ENCODE measurements at regions not wholly inside any gene's neighbourhood (a gene's known extent, or its start where the extent isn't known, plus 50 kb on each side); places are given as distances from the start of the nearest gene placed in this dataset.

GRCh38 chrX:20641954-20642353, 375.2 kb upstream of the RPS6KA3 start:
- Mint-ChIP-seq H3K27me3 (ENCODE audit: unreplicated experiment) (peaks cover 2% of the 10 kb centered on the region), H3K27ac (ENCODE audit: unreplicated experiment) (no peak overlapping the region), H3K36me3 (ENCODE audit: unreplicated experiment) (no peaks in the 10 kb centered on the region), H3K9me3 (ENCODE audit: unreplicated experiment) (no peaks in the 10 kb centered on the region), H3K4me1 (ENCODE audit: low read depth, unreplicated experiment) (no peaks in the 10 kb centered on the region), H3K4me3 (ENCODE audit: unreplicated experiment) (no peak overlapping the region)
- no peak for DNase-seq
- TF ChIP-seq CTCF (IDR thresholded peaks at IDR 0.05; ENCODE audit: partially characterized antibody, unreplicated experiment), result no peak

DNA sequence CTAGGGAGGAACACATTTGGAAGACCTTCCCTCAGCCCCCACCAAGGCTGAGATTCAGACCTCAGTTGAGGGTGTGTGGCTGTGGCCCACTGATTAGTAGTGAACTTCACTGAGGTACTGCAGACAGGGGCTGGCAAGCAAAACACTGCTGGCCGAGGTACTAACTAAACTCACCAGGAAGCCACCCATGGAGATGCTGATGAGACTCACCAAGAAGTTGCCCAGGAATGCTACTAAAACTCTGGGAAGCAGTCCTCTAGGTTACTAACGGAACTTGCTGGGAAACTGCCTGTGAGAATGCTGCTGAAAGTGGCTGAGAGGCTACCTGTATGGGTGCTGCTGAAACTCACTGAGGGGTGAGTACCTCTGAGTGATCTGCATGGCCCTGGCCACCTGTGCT, 372.4 kb upstream of the RPS6KA3 start:
- DNase-seq, result no peak
- Mint-ChIP-seq H3K27me3 (ENCODE audit: unreplicated experiment) (peaks cover 2% of the 10 kb centered on the region), H3K4me1 (ENCODE audit: low read depth, unreplicated experiment) (peaks cover 5% of the 10 kb centered on the region), H3K4me3 (ENCODE audit: unreplicated experiment) (no peak overlapping the region), H3K9me3 (ENCODE audit: unreplicated experiment) (no peaks in the 10 kb centered on the region), H3K27ac (ENCODE audit: unreplicated experiment) (no peak overlapping the region), H3K36me3 (ENCODE audit: unreplicated experiment) (no peaks in the 10 kb centered on the region)
- no peak for TF ChIP-seq CTCF (IDR thresholded peaks at IDR 0.05; ENCODE audit: partially characterized antibody, unreplicated experiment)

- Mint-ChIP-seq H3K9me3 (ENCODE audit: unreplicated experiment) (no peaks in the 10 kb centered on the region), H3K4me1 (ENCODE audit: low read depth, unreplicated experiment) (peaks cover 5% of the 10 kb centered on the region), H3K36me3 (ENCODE audit: unreplicated experiment) (no peaks in the 10 kb centered on the region), H3K27ac (ENCODE audit: unreplicated experiment) (no peak overlapping the region), H3K27me3 (ENCODE audit: unreplicated experiment) (peaks cover 2% of the 10 kb centered on the region), H3K4me3 (ENCODE audit: unreplicated experiment) (no peak overlapping the region)
- DNase-seq, result no peak
- no peak for TF ChIP-seq CTCF (IDR thresholded peaks at IDR 0.05; ENCODE audit: partially characterized antibody, unreplicated experiment)
These were observed 370.6 kb upstream of the RPS6KA3 start for GRCh38 chrX:20637351-20637750.

GRCh38 chrX:20633451-20633850, 366.7 kb upstream of the RPS6KA3 start:
- DNase-seq, result no peak
- Mint-ChIP-seq H3K4me3 (ENCODE audit: unreplicated experiment) (no peak overlapping the region), H3K9me3 (ENCODE audit: unreplicated experiment) (no peaks in the 10 kb centered on the region), H3K4me1 (ENCODE audit: low read depth, unreplicated experiment) (peaks cover 5% of the 10 kb centered on the region), H3K27me3 (ENCODE audit: unreplicated experiment) (peaks cover 2% of the 10 kb centered on the region), H3K36me3 (ENCODE audit: unreplicated experiment) (no peaks in the 10 kb centered on the region), H3K27ac (ENCODE audit: unreplicated experiment) (no peak overlapping the region)
- TF ChIP-seq CTCF (IDR thresholded peaks at IDR 0.05; ENCODE audit: partially characterized antibody, unreplicated experiment), result no peak

GRCh38 chrX:20623448-20623847, 356.7 kb upstream of the RPS6KA3 start:
- DNase-seq, result no peak
- Mint-ChIP-seq H3K4me1 (ENCODE audit: low read depth, unreplicated experiment) (no peaks in the 10 kb centered on the region), H3K9me3 (ENCODE audit: unreplicated experiment) (peaks cover 2% of the 10 kb centered on the region), H3K27ac (ENCODE audit: unreplicated experiment) (no peak overlapping the region), H3K27me3 (ENCODE audit: unreplicated experiment) (no peaks in the 10 kb centered on the region), H3K4me3 (ENCODE audit: unreplicated experiment) (no peak overlapping the region), H3K36me3 (ENCODE audit: unreplicated experiment) (no peaks in the 10 kb centered on the region)
- no peak for TF ChIP-seq CTCF (IDR thresholded peaks at IDR 0.05; ENCODE audit: partially characterized antibody, unreplicated experiment)
